Hepatocyte (in vitro differentiated cells): ENCODE measurements at regions not wholly inside any gene's neighbourhood (a gene's known extent, or its start where the extent isn't known, plus 50 kb on each side); places are given as distances from the start of the nearest gene placed in this dataset.

Experiments
- DNase-seq: peaks from one replicate; pipeline ENCODE4 v3.0.0-alpha.2; 2016; ENCODE audit warnings: low spot score
- H2AFZ ChIP-seq: fragments of 200-600 bp; sonication (generic); 2 replicates; pipeline ENCODE4 v1.6.0; 2016; ENCODE audit warnings: antibody characterized with exemption, mild to moderate bottlenecking
- H3K27ac ChIP-seq: fragments of 200-600 bp; sonication (generic); 2 replicates; pipeline ENCODE4 v1.5.1; 2016; ENCODE audit warnings: mild to moderate bottlenecking
- H3K27me3 ChIP-seq: fragments of 200-600 bp; sonication (generic); 2 replicates; pipeline ENCODE4 v1.6.1; 2016
- H3K36me3 ChIP-seq: fragments of 200-600 bp; sonication (generic); replicated peaks from 2 replicates; pipeline ENCODE4 v1.5.1; 2016; ENCODE audit warnings: low read depth; ENCODE audit not compliant: insufficient read depth
- H3K4me1 ChIP-seq: fragments of 200-600 bp; sonication (generic); 2 replicates; pipeline ENCODE4 v1.5.1; 2016; ENCODE audit warnings: mild to moderate bottlenecking, moderate library complexity; ENCODE audit not compliant: insufficient read depth
- H3K4me2 ChIP-seq: fragments of 200-600 bp; sonication (generic); 2 replicates; pipeline ENCODE4 v1.6.0; 2016
- H3K4me3 ChIP-seq: fragments of 200-600 bp; sonication (generic); 2 replicates; pipeline ENCODE4 v1.5.1; 2016; ENCODE audit warnings: mild to moderate bottlenecking
- H3K79me2 ChIP-seq: fragments of 200-600 bp; sonication (generic); 2 replicates; pipeline ENCODE4 v1.6.0; 2017; ENCODE audit warnings: mild to moderate bottlenecking
- H3K9me2 ChIP-seq: fragments of 200-600 bp; sonication (generic); replicated peaks from 2 replicates; pipeline ENCODE4 v1.6.0; 2017; ENCODE audit warnings: mild to moderate bottlenecking; ENCODE audit not compliant: insufficient read depth
- H3K9me3 ChIP-seq: fragments of 200-600 bp; sonication (generic); 2 replicates; pipeline ENCODE4 v1.5.1; 2016; ENCODE audit warnings: low read depth, mild to moderate bottlenecking
- H4K20me1 ChIP-seq: fragments of 200-600 bp; sonication (generic); 2 replicates; pipeline ENCODE4 v1.6.0; 2016; ENCODE audit warnings: mild to moderate bottlenecking; ENCODE audit not compliant: insufficient read depth, poor library complexity, severe bottlenecking
- EZH2 ChIP-seq: fragments of 200-600 bp; sonication (generic); IDR thresholded peaks from 2 replicates; pipeline ENCODE4 v1.6.1; 2016; ENCODE audit warnings: antibody characterized with exemption, mild to moderate bottlenecking, borderline replicate concordance
- EZH2phosphoT487 ChIP-seq: fragments of 200-600 bp; sonication (generic); IDR thresholded peaks from one replicate; pipeline ENCODE4 v1.6.1; 2018; ENCODE audit warnings: antibody characterized with exemption, mild to moderate bottlenecking, low read depth, moderate library complexity; ENCODE audit not compliant: unreplicated experiment, severe bottlenecking
- WGBS: methylation state at CpG from one replicate; pipeline ENCODE4 v1.1.6; 2016; ENCODE audit warnings: low lambda C conversion rate; ENCODE audit errors: missing lambda C conversion rate; 5-methylcytosine and 5-hydroxymethylcytosine counted together
- TF ChIP-seq, protein P1 (sequence below): fragments of 200-600 bp; sonication (generic); IDR thresholded peaks from 2 replicates; pipeline ENCODE4 v1.5.1; 2016; ENCODE audit warnings: antibody characterized with exemption, mild to moderate bottlenecking; ENCODE audit not compliant: poor library complexity

DNA sequence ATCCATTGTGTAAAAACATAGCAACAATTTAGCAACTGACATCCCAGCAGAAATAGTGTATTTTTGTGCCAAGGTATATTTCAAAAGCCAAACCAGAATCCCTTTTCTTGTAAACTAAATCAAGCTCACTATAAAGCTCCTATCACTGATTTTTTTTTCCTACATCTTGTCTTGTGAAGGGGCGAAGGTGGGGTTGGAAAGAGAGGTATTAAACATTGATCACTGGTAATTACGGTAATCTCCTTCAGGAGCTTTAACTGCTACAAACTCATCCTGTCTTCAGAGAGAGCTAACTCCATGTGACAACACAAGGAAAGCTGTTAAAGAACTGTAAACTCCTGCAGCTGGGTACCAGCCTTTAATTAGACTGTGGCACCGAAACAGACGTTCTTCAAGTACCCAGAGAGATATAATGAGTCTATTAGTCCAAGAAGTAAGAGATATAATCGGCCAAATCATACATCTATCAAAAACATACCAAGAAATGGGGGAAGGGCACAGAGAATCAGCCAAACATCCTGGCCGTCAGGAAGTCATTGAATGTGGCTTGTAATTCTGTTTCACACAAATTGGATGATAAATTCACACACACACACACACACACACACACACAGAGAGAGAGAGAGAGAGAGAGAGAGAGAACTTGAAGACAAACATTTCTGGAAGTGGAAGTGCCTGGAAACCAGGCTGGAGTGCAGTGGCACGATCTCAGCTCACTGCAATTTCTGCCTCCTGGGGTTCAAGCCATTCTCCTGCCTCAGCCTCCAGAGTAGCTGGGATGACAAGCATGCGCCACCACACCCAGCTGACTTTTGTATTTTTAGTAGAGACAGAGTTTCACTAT, 111.9 kb upstream of the PPARGC1A start:
- no peak overlapping the region for H3K27ac ChIP-seq
- no peak overlapping the region for H3K4me2 ChIP-seq
- no peaks in the 10 kb centered on the region for H3K4me1 ChIP-seq
- H4K20me1 ChIP-seq, result no peaks in the 10 kb centered on the region
- H3K79me2 ChIP-seq, result no peaks in the 10 kb centered on the region
- TF ChIP-seq, protein P1, sequence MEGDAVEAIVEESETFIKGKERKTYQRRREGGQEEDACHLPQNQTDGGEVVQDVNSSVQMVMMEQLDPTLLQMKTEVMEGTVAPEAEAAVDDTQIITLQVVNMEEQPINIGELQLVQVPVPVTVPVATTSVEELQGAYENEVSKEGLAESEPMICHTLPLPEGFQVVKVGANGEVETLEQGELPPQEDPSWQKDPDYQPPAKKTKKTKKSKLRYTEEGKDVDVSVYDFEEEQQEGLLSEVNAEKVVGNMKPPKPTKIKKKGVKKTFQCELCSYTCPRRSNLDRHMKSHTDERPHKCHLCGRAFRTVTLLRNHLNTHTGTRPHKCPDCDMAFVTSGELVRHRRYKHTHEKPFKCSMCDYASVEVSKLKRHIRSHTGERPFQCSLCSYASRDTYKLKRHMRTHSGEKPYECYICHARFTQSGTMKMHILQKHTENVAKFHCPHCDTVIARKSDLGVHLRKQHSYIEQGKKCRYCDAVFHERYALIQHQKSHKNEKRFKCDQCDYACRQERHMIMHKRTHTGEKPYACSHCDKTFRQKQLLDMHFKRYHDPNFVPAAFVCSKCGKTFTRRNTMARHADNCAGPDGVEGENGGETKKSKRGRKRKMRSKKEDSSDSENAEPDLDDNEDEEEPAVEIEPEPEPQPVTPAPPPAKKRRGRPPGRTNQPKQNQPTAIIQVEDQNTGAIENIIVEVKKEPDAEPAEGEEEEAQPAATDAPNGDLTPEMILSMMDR, result no peak
- TF ChIP-seq EZH2 (no peak), EZH2phosphoT487 (no peak)
- H3K27me3 ChIP-seq, result peaks cover 18% of the 10 kb centered on the region
- no peaks in the 10 kb centered on the region for H3K36me3 ChIP-seq
- no peak for DNase-seq
- 64% methylated on average over 8 of the region's 8 CpGs for WGBS
- H3K9me2 ChIP-seq, result no peaks in the 10 kb centered on the region
- no peak overlapping the region for H2AFZ ChIP-seq
- no peak overlapping the region for H3K4me3 ChIP-seq
- H3K9me3 ChIP-seq, result no peaks in the 10 kb centered on the region

DNA sequence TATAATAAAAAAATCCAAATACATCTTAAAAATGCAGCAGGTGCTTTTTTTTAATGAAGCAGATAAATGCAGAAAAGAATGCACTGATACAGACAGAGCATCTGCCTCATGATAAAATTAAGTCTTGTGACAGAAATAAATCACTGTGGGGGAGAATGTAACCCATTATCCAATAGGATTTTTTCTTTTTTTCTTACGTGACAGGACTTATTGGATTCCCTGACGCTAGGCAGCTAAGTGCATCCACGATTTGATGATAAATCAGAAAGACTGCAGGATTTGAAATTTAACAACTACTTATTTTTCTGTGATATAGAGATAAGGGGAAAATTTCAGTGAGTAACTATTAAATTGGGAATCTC, 110.6 kb upstream of the PPARGC1A start:
- no peak overlapping the region for H3K27ac ChIP-seq
- H3K9me3 ChIP-seq, result no peaks in the 10 kb centered on the region
- WGBS, result 79% methylated on average over 3 of the region's 3 CpGs
- no peaks in the 10 kb centered on the region for H4K20me1 ChIP-seq
- H3K9me2 ChIP-seq, result no peaks in the 10 kb centered on the region
- H3K79me2 ChIP-seq, result no peaks in the 10 kb centered on the region
- H3K36me3 ChIP-seq, result no peaks in the 10 kb centered on the region
- H3K4me3 ChIP-seq, result no peak overlapping the region
- TF ChIP-seq EZH2phosphoT487 (no peak), EZH2 (no peak)
- TF ChIP-seq, protein P1, result no peak
- no peak overlapping the region for H3K4me2 ChIP-seq
- DNase-seq, result no peak
- no peaks in the 10 kb centered on the region for H3K4me1 ChIP-seq
- no peak overlapping the region for H2AFZ ChIP-seq
- H3K27me3 ChIP-seq, result peaks cover 20% of the 10 kb centered on the region

DNA sequence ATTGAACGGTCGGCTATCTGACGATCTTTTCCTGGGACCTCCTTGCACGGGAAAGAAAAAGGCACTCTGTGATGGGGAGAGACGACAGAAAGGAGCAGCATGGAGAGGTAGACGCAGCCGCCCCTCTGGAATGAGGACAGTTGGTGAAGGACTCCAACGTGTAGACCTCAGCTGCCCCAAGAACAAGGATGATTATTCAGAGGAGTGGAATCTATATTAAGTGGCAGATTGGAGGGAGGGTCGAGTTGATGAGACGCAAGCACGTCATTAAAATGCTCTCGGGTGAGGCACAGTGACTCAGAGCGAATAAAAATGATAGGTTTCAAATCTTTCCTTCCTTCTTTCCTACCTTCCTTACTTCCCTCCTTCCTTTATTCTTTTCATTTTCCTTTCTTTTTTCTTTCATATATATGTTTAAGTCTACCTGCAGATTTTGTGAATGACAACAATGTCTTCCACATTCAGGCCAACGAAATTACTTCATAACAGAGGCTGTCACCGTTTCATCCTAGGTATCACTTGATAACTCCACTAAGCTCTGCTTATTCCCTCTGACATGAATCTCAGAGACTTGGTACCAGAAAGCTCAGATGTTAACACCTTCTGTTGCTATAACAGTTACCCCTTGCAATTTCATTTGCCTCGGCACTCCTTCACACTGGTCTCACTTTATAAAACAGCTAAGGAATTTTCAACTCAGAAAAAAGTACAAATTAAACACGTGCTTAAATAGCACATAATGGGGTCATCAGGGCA, 110.0 kb upstream of the PPARGC1A start:
- H2AFZ ChIP-seq, result no peak overlapping the region
- H3K4me3 ChIP-seq, result no peak overlapping the region
- H4K20me1 ChIP-seq, result no peaks in the 10 kb centered on the region
- no peaks in the 10 kb centered on the region for H3K4me1 ChIP-seq
- H3K4me2 ChIP-seq, result no peak overlapping the region
- TF ChIP-seq EZH2phosphoT487 (no peak), EZH2 (no peak)
- TF ChIP-seq, protein P1, result no peak
- WGBS, result 84% methylated on average over 17 of the region's 17 CpGs
- no peak for DNase-seq
- no peak overlapping the region for H3K27ac ChIP-seq
- H3K27me3 ChIP-seq, result peaks cover 20% of the 10 kb centered on the region
- no peaks in the 10 kb centered on the region for H3K79me2 ChIP-seq
- no peaks in the 10 kb centered on the region for H3K9me3 ChIP-seq
- H3K9me2 ChIP-seq, result no peaks in the 10 kb centered on the region
- no peaks in the 10 kb centered on the region for H3K36me3 ChIP-seq
